ENCODE measurements at regions not wholly inside any gene's neighbourhood (a gene's known extent, or its start where the extent isn't known, plus 50 kb on each side); places are given as distances from the start of the nearest gene placed in this dataset.
"Not testable (repeated sequence)": the region's sequence is repeated elsewhere in the genome, so short reads cannot be mapped to it uniquely, and the experiment has no call there.

DNA sequence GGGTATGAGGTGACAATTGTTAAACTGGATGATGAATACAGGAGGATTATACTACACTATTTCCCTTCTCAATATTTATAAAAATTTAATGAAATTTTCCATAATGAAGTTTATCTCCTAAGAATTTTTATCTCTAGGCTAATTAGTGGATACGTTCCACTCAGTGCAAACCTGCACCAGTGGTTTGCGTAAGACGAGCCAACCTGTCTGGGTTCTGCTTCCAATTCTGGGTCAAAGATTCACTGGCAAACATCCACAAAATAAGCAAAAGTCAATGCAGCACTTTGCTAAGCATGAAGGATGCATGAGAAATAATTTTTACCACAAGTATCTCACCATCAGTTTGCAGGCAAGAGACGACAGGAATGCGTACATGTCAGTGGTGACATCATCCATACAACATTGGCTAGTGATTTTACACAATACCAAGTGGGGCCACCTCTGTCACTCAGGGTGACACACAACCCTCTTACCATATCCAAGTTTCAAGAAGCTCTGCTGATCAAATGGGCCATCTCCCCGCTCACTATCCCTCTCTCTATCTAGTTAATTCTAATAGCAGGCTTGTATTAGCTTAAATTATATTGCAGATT lies 51.7 kb downstream of the FAM50B start:
- peak; percentile 26 for DNase-seq

GRCh38 chr6:3902871-3903648 lies 53.9 kb downstream of the FAM50B start:
- DNase-seq, result peak; percentile 78

DNA sequence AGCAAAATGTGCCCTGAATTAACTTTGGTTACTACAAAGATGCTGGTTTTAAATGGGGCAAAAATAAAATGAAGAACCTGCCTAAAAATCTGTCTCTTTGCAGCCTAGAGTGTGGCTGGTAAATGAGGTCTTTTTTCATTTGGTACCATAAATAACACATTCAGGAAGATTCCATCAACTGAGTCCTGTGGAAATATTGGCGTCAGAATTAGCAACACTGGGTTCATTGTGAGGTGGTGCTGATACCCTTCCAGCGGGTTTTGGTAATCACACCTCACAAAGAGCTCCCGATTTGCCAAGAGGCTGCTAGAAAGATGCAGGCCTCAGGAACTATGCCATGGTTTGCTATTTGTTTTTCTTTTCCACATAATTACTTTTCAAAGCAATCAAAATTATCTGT lies 55.3 kb downstream of the FAM50B start:
- DNase-seq, result no peak

GRCh38 chr6:3905945-3906845 lies 57.0 kb downstream of the FAM50B start:
- DNase-seq, result no peak

- DNase-seq, result no peak
These were observed 57.6 kb downstream of the FAM50B start for GRCh38 chr6:3906846-3907151.

DNA sequence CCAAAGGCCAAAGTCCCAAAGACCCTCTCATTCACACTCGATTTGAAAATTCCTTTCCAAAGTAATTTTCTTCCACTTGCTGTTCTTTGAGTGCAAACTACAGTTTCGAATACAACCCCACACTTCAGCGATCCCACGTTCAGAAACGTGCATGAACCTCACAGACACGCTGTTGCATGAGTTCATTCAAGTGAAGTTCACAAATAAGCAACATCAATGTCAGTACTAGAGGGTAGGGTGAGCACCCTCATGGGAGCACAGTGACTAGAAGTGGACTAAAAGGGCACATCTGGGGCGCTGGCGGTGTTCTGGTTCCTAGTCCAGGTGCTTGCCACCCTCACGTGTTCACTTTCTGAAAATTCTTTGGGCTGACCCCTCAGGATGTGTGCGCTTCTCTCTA lies 59.0 kb downstream of the FAM50B start:
- no peak for DNase-seq

GRCh38 chr6:3908961-3909360 lies 59.8 kb downstream of the FAM50B start:
- no peak for DNase-seq

- DNase-seq, result no peak
These were observed 61.0 kb downstream of the FAM50B start for GRCh38 chr6:3910106-3910663.

- DNase-seq, result no peak
These were observed 62.0 kb downstream of the FAM50B start for GRCh38 chr6:3911130-3911529.

DNA sequence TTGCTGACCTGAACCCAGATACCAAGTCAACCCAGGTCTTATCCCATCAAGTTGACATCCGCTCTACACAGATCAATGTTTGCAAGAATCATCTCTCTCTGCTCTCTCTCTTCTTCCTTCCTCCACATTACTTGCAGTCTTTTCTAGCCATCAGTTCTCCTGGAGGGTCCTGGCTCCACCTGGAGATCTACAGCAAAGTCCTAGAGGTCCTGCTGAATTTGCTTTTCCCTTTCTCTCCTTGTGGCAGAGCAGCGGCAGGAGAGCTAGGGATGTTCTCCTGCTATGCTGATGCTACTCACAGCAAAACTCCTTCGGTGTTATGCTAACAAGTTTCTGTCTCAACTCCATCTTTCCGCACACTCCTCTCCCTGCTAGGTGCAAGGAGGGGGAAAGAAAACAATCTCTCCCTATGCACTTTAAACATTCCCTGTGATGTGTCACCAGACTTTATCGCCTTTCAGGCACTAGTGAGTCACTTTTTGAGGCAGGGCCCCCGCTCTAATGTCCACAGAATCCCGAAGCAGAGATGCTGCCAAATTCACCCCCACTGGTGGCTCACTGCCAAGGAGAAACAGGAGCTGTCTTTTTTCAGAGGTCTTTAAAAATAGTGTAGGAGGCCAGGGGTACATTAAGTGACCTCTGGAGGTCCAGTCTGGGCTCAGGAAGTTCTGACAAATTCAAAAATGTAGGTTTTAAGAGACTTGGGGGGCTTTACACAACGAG lies 62.6 kb downstream of the FAM50B start:
- DNase-seq, result no peak

DNA sequence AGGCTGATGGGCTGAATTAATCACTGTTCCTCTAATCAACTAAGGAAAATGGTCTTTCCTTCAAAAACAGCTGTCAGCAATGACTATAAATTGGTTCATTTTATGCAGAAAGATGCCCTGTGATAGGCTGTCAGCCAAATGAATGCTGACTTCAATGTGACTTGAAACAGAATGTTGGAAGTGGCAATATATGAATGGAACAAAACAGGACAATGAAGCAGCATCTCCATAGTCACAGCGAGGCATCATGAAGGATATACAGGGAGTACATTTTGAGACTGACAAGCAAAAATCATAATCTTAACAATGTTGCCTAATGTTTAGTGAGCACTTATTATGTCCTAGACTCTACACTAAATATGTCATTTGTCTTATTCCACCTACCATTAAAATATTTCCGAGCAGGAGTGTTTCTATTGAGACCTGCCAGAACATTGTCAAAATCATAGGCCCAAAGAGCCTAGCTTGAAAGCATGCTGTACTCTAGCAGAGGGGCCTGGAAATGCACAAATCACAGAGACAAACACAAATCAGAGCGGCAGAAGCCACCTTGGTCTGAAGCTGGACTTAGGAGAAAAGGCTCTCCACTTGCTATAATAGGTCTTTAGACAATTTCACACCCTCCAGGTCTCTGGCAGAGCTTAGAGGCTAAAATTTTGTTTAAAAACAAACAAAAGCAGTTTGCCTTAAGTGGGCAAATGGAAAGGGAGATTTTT lies 63.3 kb downstream of the FAM50B start:
- DNase-seq, result no peak

GRCh38 chr6:3913077-3913957 lies 64.1 kb downstream of the FAM50B start:
- DNase-seq, result no peak

DNA sequence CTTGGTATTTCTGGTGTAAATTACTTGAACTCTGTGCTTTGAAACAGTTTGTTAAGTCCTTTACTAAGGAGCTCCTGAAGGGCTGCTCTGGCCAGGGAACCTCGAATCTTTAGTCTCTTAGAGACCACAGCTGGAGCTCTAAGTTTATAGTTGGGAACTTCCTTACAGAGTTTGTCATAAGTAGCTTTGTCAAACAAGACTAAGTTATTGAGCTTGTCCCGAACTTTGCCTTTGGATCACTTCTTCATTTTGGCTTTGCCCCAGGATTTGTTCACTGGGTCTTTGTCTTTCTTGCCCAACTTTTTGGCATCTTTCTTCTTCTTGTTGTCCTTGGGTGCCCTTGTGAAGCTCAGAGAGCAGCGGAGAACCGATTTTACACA lies 64.8 kb downstream of the FAM50B start:
- DNase-seq, result no peak

DNA sequence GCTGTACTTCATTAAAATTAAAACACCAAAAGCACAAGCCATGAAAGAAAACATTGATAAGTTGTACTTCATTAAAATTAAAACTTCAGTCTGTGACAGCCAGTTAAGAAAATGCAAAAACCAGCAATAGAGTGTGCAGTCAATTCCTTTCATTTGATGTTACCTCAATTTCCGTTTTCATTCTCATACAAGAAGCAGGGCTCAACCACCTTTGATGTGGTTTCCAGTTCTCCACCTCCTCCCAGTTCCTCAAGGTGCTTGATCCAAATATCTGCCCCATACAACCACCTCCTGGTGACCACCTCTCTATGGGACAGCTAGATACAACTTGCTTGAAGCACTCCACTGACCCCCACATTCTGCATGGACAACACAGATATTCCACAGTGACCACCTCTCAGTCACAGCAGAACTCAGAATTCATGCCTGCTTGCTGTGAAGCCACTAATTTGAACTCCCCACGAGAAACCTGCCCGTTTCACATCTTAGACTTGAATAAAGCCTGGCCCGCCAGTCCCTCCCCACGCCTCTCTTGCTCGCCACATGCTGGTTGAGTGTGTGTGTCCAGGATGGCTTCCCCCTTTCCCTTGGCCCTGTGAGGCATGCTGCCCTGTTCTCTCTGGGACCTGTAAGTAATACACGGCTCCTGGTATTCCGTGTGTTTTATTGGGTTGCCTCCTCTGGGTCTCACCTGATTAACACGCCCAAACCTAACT lies 66.1 kb downstream of the FAM50B start:
- no peak for DNase-seq

- DNase-seq, result no peak
These were observed 67.0 kb downstream of the FAM50B start for GRCh38 chr6:3916211-3916610.

DNA sequence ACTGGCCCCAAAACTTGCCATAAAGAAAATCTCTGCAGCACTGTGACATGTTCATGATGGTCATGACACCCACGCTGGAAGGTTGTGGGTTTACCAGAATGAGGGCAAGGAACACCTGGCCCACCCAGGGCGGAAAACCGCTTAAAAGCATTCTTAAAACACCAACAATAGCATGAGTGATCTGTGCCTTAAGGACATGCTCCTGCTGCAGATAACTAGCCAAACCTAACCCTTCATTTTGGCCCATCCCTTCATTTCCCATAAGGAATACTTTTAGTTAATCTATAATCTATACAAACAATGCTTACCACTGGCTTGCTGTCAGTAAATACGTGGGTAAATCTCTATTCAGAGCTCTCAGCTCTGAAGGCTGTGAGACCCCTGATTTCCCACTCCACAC lies 67.6 kb downstream of the FAM50B start:
- DNase-seq, result not testable (repeated sequence)

DNA sequence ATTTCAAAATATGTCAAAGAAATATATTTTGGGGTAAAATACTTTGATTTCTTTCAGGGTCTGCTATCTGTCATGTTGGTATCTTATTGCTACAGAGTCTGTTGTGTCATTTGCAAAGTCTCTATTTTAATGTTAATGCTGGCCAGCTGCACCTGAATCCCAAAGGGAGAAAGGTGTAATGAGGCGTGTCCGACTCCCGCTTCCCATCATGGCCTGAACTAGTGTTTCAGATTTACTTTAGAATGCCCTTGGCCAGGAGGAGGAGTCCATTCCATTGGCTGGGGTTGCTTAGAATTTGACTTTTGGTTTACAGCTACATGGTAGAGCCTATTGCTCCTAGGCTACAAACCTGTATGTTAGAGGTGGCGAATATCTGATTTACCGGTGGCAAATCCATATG lies 69.3 kb downstream of the FAM50B start:
- DNase-seq, result no peak

DNA sequence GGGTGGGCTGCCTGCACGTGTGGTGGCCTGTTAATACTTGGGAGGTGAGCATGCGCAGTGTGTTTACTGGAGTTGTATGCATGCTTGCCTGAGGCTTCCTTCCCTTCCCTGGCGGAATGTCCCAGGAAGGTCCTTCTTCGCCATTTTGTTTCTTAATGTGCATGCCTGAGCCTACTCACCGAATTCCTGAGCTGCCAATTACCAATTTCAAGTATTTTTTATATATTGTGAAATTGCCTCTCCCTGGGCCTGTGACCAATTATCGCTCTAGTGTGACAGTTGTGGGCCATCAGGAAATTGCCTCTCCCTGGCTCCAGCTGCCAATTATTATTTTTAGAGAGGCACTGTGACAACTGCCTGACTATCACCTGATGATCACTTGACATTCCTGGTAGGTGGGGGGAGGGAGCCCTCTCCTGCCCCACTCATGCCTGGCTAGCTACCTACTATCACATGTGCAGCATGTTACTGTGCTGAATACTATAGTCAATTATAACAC lies 70.0 kb downstream of the FAM50B start:
- no peak for DNase-seq

DNA sequence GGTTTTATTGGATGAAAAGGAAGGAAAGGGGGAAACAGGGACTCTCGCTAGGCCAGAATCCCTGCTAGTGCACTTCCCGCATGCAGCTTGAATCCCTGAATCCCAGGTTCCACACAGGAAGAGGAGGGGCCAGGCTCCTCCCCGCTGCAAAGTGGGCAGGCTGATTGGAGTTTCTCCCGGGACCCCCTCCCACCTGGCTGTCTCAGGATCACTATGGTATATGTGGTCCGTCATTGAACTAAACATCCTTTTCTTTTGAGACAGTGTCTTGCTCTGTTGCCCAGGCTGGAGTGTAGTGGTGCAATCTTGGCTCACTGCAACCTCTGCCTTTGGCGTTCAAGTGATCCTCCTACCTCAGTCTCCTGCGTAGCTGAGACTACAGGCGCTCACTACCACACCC lies 70.7 kb downstream of the FAM50B start:
- DNase-seq, result no peak

- no peak for DNase-seq
These were observed 71.1 kb downstream of the FAM50B start for GRCh38 chr6:3920321-3920720.
